GM12891 (cell line): ENCODE measurements at regions not wholly inside any gene's neighbourhood (a gene's known extent, or its start where the extent isn't known, plus 50 kb on each side); places are given as distances from the start of the nearest gene placed in this dataset.

Source experiments
- PAX5 ChIP-seq: IDR thresholded peaks from 2 replicates; pipeline ENCODE4 v1.6.1; 2011; ENCODE audit warnings: low read length, moderate library complexity, mild to moderate bottlenecking; ENCODE audit not compliant: insufficient read depth, severe bottlenecking
- POLR2A ChIP-seq: IDR thresholded peaks from 2 replicates; pipeline ENCODE4 v1.6.1; 2011; ENCODE audit warnings: low read depth, low read length, control low read depth
- POLR2AphosphoS5 ChIP-seq: IDR thresholded peaks from 2 replicates; pipeline ENCODE4 v1.6.1; 2011; ENCODE audit warnings: low read depth, low read length, control low read depth
- SPI1 ChIP-seq: IDR thresholded peaks from 2 replicates; pipeline ENCODE4 v1.6.1; 2011; ENCODE audit warnings: low read depth, low read length, control low read depth
- TAF1 ChIP-seq: IDR thresholded peaks from 2 replicates; pipeline ENCODE4 v1.6.1; 2011; ENCODE audit warnings: low read depth, low read length, control low read depth

DNA sequence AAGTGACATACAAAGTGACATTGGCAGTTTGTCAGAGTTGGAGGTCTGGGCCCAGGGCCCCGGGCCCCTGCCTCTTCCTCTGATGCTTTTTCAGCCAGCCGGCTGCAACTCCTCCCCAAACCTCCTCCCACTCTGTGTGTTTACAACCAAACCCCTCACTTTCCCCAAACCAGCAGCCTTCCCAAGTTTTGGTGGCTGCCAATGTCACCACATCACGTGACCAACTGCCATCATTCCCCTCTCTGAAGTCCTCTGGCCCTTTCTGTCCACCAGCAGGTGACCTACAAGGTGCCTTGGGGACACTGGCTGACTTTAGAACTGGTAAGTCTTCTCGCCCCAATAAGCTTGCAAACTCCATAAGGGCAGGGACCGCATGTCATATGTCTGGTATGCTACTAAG lies 357.7 kb downstream of the BCOR start:
- no peak for TF ChIP-seq POLR2AphosphoS5
- TF ChIP-seq POLR2A = no peak
- no peak for TF ChIP-seq SPI1
- no peak for TF ChIP-seq TAF1
- TF ChIP-seq PAX5 = no peak
